Endothelial cell of umbilical vein (primary cell): ENCODE measurements at regions not wholly inside any gene's neighbourhood (a gene's known extent, or its start where the extent isn't known, plus 50 kb on each side); places are given as distances from the start of the nearest gene placed in this dataset.

ENCODE experiments used
- BruUV-seq: library from RNA; stranded (reverse); fragments of 400-500 nt; replicated peaks from 2 replicates; lab custom pipeline; 2021; lab: Mats Ljungman, UMichigan
- CTCF ChIA-PET: fragments of 300-600, 350-600 bp; sonication (Branson Sonifier 250); formaldehyde crosslinking; loops from one replicate; lab custom pipeline; 2021; ENCODE audit warnings: antibody characterized with exemption, inconsistent platforms; lab: Charles Lee
- POLR2A ChIA-PET: fragments of 300-600, 350-600 bp; sonication (Branson Sonifier 250); formaldehyde crosslinking; loops from one replicate; lab custom pipeline; 2021; ENCODE audit warnings: antibody characterized with exemption, inconsistent platforms; lab: Charles Lee
- DNase-seq: peaks from one replicate; pipeline ENCODE4 v3.0.0-alpha.2; 2011; ENCODE audit warnings: low read depth, low spot score
- FAIRE-seq: peaks from 2 replicates; lab custom pipeline; 2011; peaks lifted over from hg19 to GRCh38; lab: Jason Lieb, UNC
- H2AFZ ChIP-seq: 2 replicates; pipeline ENCODE4 v1.6.0; 2012; ENCODE audit warnings: low read depth, low read length, control low read depth, inconsistent platforms
- H3K27ac ChIP-seq: 2 replicates; pipeline ENCODE4 v1.5.1; 2011; ENCODE audit warnings: low read depth, mild to moderate bottlenecking, control low read depth, low read length, moderate library complexity; ENCODE audit not compliant: insufficient read depth
- H3K27me3 ChIP-seq, 2 experiments: 2 replicates each; pipeline versions ENCODE4 v1.6.0 to v1.6.1; 2011; ENCODE audit warnings: low read length in 2 of 2, mixed read lengths in 1 of 2; ENCODE audit not compliant: control insufficient read depth in 2 of 2, insufficient read depth in 2 of 2
- H3K36me3 ChIP-seq, 2 experiments: 2 replicates in 1 of 2; 3 replicates in 1 of 2; pipeline ENCODE4 v1.5.1; 2011; ENCODE audit warnings: low read length in 2 of 2, mild to moderate bottlenecking in 1 of 2, moderate library complexity in 1 of 2; ENCODE audit not compliant: control insufficient read depth in 2 of 2, insufficient read depth in 2 of 2; ENCODE audit errors: extremely low read depth in 1 of 2
- H3K4me1 ChIP-seq: 3 replicates; pipeline ENCODE4 v1.5.1; 2011; ENCODE audit warnings: mild to moderate bottlenecking, low read length; ENCODE audit not compliant: control insufficient read depth, insufficient read depth; ENCODE audit errors: extremely low read depth
- H3K4me2 ChIP-seq: 2 replicates; pipeline ENCODE4 v1.6.1; 2011; ENCODE audit warnings: low read length, control low read depth, mixed read lengths; ENCODE audit not compliant: insufficient read depth
- H3K4me3 ChIP-seq, 3 experiments: fragments of 200-600 bp in 1 of 3; sonication (generic), shearing (Covaris generic) in 1 of 3; replicated peaks in 1 of 3; 2 replicates each; pipeline ENCODE4 v1.5.1; 2011 to 2016; ENCODE audit warnings: control low read depth in 3 of 3, low read length in 3 of 3, mild to moderate bottlenecking in 2 of 3, inconsistent platforms in 1 of 3, low read depth in 1 of 3, moderate library complexity in 1 of 3; ENCODE audit not compliant: insufficient read depth in 1 of 3
- H3K79me2 ChIP-seq: 2 replicates; pipeline ENCODE4 v1.6.0; 2012; ENCODE audit warnings: low read length, inconsistent platforms; ENCODE audit not compliant: control insufficient read depth, insufficient read depth
- H3K9ac ChIP-seq: replicated peaks from 2 replicates; pipeline ENCODE3; 2011; ENCODE audit warnings: low read length, control low read depth; ENCODE audit not compliant: insufficient read depth; ENCODE audit errors: extremely low read depth
- H3K9me1 ChIP-seq: replicated peaks from 3 replicates; pipeline ENCODE4 v1.6.0; 2011; ENCODE audit warnings: mild to moderate bottlenecking, low read length; ENCODE audit not compliant: control insufficient read depth, insufficient read depth; ENCODE audit errors: extremely low read depth
- H3K9me3 ChIP-seq: replicated peaks from 2 replicates; pipeline ENCODE4 v1.5.1; 2012; ENCODE audit warnings: low read length, inconsistent platforms; ENCODE audit not compliant: control insufficient read depth, insufficient read depth
- H4K20me1 ChIP-seq: replicated peaks from 2 replicates; pipeline ENCODE3; 2011; ENCODE audit warnings: mild to moderate bottlenecking, low read length; ENCODE audit not compliant: control insufficient read depth, insufficient read depth; ENCODE audit errors: extremely low read depth
- CTCF ChIP-seq, 2 donors: IDR thresholded peaks; 1 replicate in 1 of 2; 2 replicates in 1 of 2; pipeline ENCODE4 v1.5.1; 2011; ENCODE audit warnings: low read length in 2 of 2, mild to moderate bottlenecking in 2 of 2, moderate library complexity in 2 of 2, control low read depth in 1 of 2, inconsistent platforms in 1 of 2, low read depth in 1 of 2; ENCODE audit not compliant: insufficient read depth in 1 of 2; ENCODE audit errors: extremely low read depth in 1 of 2
- EZH2 ChIP-seq: IDR thresholded peaks from 2 replicates; pipeline ENCODE4 v1.6.1; 2012; ENCODE audit warnings: borderline replicate concordance, low read depth, mild to moderate bottlenecking, moderate library complexity, low read length, inconsistent platforms; ENCODE audit not compliant: severe bottlenecking
- FOS ChIP-seq: IDR thresholded peaks from 2 replicates; pipeline ENCODE4 v1.6.1; 2011; ENCODE audit warnings: mild to moderate bottlenecking, low read length, moderate library complexity, borderline replicate concordance; ENCODE audit not compliant: insufficient read depth
- GATA2 ChIP-seq: IDR thresholded peaks from 2 replicates; pipeline ENCODE4 v1.7.0; 2011; ENCODE audit warnings: low read depth, mild to moderate bottlenecking, moderate library complexity, mixed read lengths, low read length; ENCODE audit not compliant: insufficient read length, insufficient read depth
- JUN ChIP-seq: IDR thresholded peaks from 2 replicates; pipeline ENCODE4 v1.6.1; 2011; ENCODE audit warnings: borderline replicate concordance, low read depth; ENCODE audit not compliant: insufficient read length, insufficient read depth
- MAX ChIP-seq: IDR thresholded peaks from 2 replicates; pipeline ENCODE4 v1.6.1; 2011; ENCODE audit not compliant: insufficient read depth, insufficient read length
- MYC ChIP-seq: IDR thresholded peaks from one replicate; pipeline ENCODE4 v1.6.1; 2011; ENCODE audit warnings: mild to moderate bottlenecking, low read depth, low read length
- POLR2A ChIP-seq: IDR thresholded peaks from 2 replicates; pipeline ENCODE4 v1.6.1; 2012; ENCODE audit warnings: low read depth, mild to moderate bottlenecking, control low read depth, low read length
- POLR2AphosphoS5 ChIP-seq: IDR thresholded peaks from 2 replicates; pipeline ENCODE4 v1.6.1; 2012; ENCODE audit warnings: low read depth, mild to moderate bottlenecking, control low read depth, low read length, moderate library complexity; ENCODE audit not compliant: insufficient read depth
- dilution Hi-C: fragments of 300-500 bp; cut with MboI; formaldehyde crosslinking; loops from one replicate; pipeline ENCODE4 v1.15.0; 2019; ENCODE audit warnings: low sequenced_read_pairs; ENCODE audit not compliant: extremely low pct_ligation_motif_present
- intact Hi-C: fragments of 100-400 bp; cut with micrococcal nuclease; formaldehyde crosslinking; loops from one replicate; pipeline ENCODE4 v1.10.0; 2022

GRCh38 chr12:132395908-132396305 lies 66.5 kb upstream of the GALNT9 start:
- FAIRE-seq (no peak), DNase-seq (no peak)
- intact Hi-C loops, result no loop called here
- no TSS peak for BruUV-seq
- Histone ChIP-seq H2AFZ (no peak overlapping the region), H3K9me1 (no peaks in the 10 kb centered on the region), H3K27ac (no peak overlapping the region), H3K9me3 (no peaks in the 10 kb centered on the region), H4K20me1 (no peaks in the 10 kb centered on the region), H3K9ac (no peak overlapping the region), H3K4me1 (no peaks in the 10 kb centered on the region), H3K4me2 (no peak overlapping the region), H3K4me3 (no peak overlapping the region), H3K36me3 (no peaks in the 10 kb centered on the region), H3K27me3 (peaks cover 0 to 7% of the 10 kb centered on the region in 2 experiments), H3K79me2 (no peaks in the 10 kb centered on the region)
- POLR2A ChIA-PET, result no interaction called here
- CTCF ChIA-PET, result no interaction called here
- TF ChIP-seq JUN (no peak), FOS (no peak), MYC (no peak), EZH2 (no peak), GATA2 (no peak), POLR2A (no peak), CTCF (IDR thresholded peaks at IDR 0.05; ENCODE audit: extremely low read depth in 1 of 2, insufficient read depth in 1 of 2, low read depth in 1 of 2, low read length in 2 of 2) (no peak), MAX (no peak), POLR2AphosphoS5 (no peak)
- dilution Hi-C loops, result no loop called here
